ENCODE measurements at regions not wholly inside any gene's neighbourhood (a gene's known extent, or its start where the extent isn't known, plus 50 kb on each side); places are given as distances from the start of the nearest gene placed in this dataset.

GRCh38 chr2:205860885-205861284, 178.6 kb downstream of the NRP2 start:
- no peak for DNase-seq

- DNase-seq = no peak
These were observed 177.9 kb downstream of the NRP2 start for GRCh38 chr2:205860181-205860580.

- DNase-seq = peak; percentile 74
These were observed 176.7 kb downstream of the NRP2 start for GRCh38 chr2:205858881-205859441.

- no peak for DNase-seq
These were observed 176.0 kb downstream of the NRP2 start for GRCh38 chr2:205858275-205858674.

- DNase-seq = no peak
These were observed 175.4 kb downstream of the NRP2 start for GRCh38 chr2:205857520-205858237.

- no peak for DNase-seq
These were observed 170.2 kb downstream of the NRP2 start for GRCh38 chr2:205852457-205852856.

- no peak for DNase-seq
These were observed 168.3 kb downstream of the NRP2 start for GRCh38 chr2:205850611-205851010.

- DNase-seq = no peak
These were observed 167.8 kb downstream of the NRP2 start for GRCh38 chr2:205850132-205850531.

GRCh38 chr2:205849136-205849535, 166.8 kb downstream of the NRP2 start:
- no peak for DNase-seq

GRCh38 chr2:205848601-205849000, 166.3 kb downstream of the NRP2 start:
- no peak for DNase-seq
